MM.1S (cell line): ENCODE measurements at regions not wholly inside any gene's neighbourhood (a gene's known extent, or its start where the extent isn't known, plus 50 kb on each side); places are given as distances from the start of the nearest gene placed in this dataset.

ENCODE experiments used
- DNase-seq: peaks from one replicate; pipeline ENCODE4 v3.0.0-alpha.2; 2015
- H2AFZ ChIP-seq: fragments of 300-600 bp; sonication (generic); 2 replicates; pipeline ENCODE4 v1.6.0; 2016; ENCODE audit warnings: antibody characterized with exemption, low read length
- H3F3A ChIP-seq: fragments of 300-600 bp; sonication (generic); 2 replicates; pipeline ENCODE4 v1.6.1; 2016; ENCODE audit warnings: mild to moderate bottlenecking, antibody characterized with exemption, low read length, moderate library complexity, mixed read lengths; ENCODE audit not compliant: insufficient read depth
- H3K27ac ChIP-seq: fragments of 300-600 bp; sonication (generic); 2 replicates; pipeline ENCODE4 v1.5.1; 2016; ENCODE audit warnings: mild to moderate bottlenecking, low read length
- H3K27me3 ChIP-seq: fragments of 300-600 bp; sonication (generic); replicated peaks from 2 replicates; pipeline ENCODE4 v1.6.0; 2016; ENCODE audit warnings: low read length; ENCODE audit not compliant: insufficient read depth
- H3K36me3 ChIP-seq: fragments of 300-600 bp; sonication (generic); replicated peaks from 2 replicates; pipeline ENCODE4 v1.6.1; 2016; ENCODE audit warnings: mild to moderate bottlenecking, low read length, mixed read lengths; ENCODE audit not compliant: insufficient read depth
- H3K4me1 ChIP-seq: fragments of 300-600 bp; sonication (generic); 2 replicates; pipeline ENCODE4 v1.6.1; 2016; ENCODE audit warnings: low read length, mixed read lengths
- H3K4me2 ChIP-seq: fragments of 300-600 bp; sonication (generic); 2 replicates; pipeline ENCODE4 v1.6.0; 2016; ENCODE audit warnings: low read depth, low read length
- H3K4me3 ChIP-seq: fragments of 300-600 bp; sonication (generic); 2 replicates; pipeline ENCODE4 v1.5.1; 2016; ENCODE audit warnings: low read length, mixed read lengths
- H3K79me2 ChIP-seq: fragments of 300-600 bp; sonication (generic); 2 replicates; pipeline ENCODE4 v1.6.1; 2016; ENCODE audit warnings: mixed run types, low read length, mixed read lengths
- H3K9ac ChIP-seq: fragments of 300-600 bp; sonication (generic); 2 replicates; pipeline ENCODE4 v1.6.1; 2016; ENCODE audit warnings: low read length, mixed read lengths
- H3K9me2 ChIP-seq: fragments of 300-600 bp; sonication (generic); replicated peaks from 2 replicates; pipeline ENCODE4 v1.6.1; 2016; ENCODE audit warnings: mild to moderate bottlenecking, low read length, mixed read lengths; ENCODE audit not compliant: insufficient read depth
- H3K9me3 ChIP-seq: fragments of 300-600 bp; sonication (generic); replicated peaks from 2 replicates; pipeline ENCODE4 v1.6.1; 2016; ENCODE audit warnings: mild to moderate bottlenecking, low read length, mixed read lengths; ENCODE audit not compliant: insufficient read depth
- H4K20me1 ChIP-seq: fragments of 300-600 bp; sonication (generic); 2 replicates; pipeline ENCODE4 v1.6.1; 2016; ENCODE audit warnings: mild to moderate bottlenecking, low read length, moderate library complexity, mixed read lengths; ENCODE audit not compliant: insufficient read depth
- EZH2 ChIP-seq: fragments of 300-600 bp; sonication (generic); optimal IDR thresholded peaks from 2 replicates; pipeline ENCODE3; 2017; ENCODE audit warnings: low read depth, mild to moderate bottlenecking, antibody characterized with exemption, low read length, mixed read lengths
- EZH2phosphoT487 ChIP-seq: fragments of 300-600 bp; sonication (generic); IDR thresholded peaks from 2 replicates; pipeline ENCODE4 v1.6.1; 2018; ENCODE audit warnings: antibody characterized with exemption, low read length
- TF ChIP-seq, protein P1 (sequence below): fragments of 300-600 bp; sonication (generic); IDR thresholded peaks from 2 replicates; pipeline ENCODE4 v1.5.1; 2016; ENCODE audit warnings: antibody characterized with exemption, low read length, mixed read lengths

DNA sequence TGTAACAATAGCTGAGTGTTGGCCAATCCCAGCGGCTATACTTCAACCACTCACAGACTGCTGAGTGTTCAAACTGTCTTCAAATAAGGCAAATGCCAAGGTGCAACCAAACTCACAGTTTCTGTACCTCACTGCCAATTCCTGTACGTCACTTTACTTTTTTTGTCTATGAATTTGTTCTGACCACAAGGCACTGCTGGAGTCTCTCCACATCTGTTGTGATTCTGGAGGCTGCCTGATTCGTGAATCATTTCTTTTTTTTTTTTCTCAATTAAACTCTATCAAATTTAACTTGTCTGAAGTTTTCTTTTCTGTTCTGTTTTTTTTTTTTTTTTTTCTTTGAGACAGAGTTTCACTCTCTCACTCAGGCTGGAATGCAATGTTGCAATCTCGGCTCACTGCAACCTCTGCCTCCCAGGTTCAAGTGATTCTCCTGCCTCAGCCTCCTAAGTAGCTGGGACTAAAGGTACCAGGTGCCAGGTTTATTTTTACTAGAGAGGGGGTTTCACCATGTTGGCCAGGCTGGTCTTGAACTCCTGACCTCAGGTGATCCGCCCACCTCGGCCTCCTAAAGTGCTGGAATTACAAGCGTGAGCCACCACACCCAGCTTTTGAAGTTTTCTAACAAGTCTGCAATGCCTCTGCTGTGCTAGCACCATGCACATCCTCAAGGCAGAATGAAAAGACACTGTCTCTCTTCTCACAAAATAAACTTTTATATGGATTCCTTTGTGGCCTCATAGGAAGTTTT, 401.7 kb downstream of the IRS2 start:
- Histone ChIP-seq H3K27ac (no peak overlapping the region), H3K9me2 (no peaks in the 10 kb centered on the region), H3K27me3 (no peaks in the 10 kb centered on the region), H2AFZ (no peak overlapping the region), H3K4me3 (no peak overlapping the region), H3K9me3 (no peaks in the 10 kb centered on the region), H3K79me2 (no peaks in the 10 kb centered on the region), H3F3A (no peaks in the 10 kb centered on the region), H3K4me2 (no peak overlapping the region), H4K20me1 (no peaks in the 10 kb centered on the region), H3K9ac (no peak overlapping the region), H3K36me3 (no peaks in the 10 kb centered on the region), H3K4me1 (no peaks in the 10 kb centered on the region)
- no peak for TF ChIP-seq EZH2
- TF ChIP-seq, protein P1, sequence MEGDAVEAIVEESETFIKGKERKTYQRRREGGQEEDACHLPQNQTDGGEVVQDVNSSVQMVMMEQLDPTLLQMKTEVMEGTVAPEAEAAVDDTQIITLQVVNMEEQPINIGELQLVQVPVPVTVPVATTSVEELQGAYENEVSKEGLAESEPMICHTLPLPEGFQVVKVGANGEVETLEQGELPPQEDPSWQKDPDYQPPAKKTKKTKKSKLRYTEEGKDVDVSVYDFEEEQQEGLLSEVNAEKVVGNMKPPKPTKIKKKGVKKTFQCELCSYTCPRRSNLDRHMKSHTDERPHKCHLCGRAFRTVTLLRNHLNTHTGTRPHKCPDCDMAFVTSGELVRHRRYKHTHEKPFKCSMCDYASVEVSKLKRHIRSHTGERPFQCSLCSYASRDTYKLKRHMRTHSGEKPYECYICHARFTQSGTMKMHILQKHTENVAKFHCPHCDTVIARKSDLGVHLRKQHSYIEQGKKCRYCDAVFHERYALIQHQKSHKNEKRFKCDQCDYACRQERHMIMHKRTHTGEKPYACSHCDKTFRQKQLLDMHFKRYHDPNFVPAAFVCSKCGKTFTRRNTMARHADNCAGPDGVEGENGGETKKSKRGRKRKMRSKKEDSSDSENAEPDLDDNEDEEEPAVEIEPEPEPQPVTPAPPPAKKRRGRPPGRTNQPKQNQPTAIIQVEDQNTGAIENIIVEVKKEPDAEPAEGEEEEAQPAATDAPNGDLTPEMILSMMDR, result no peak
- no peak for TF ChIP-seq EZH2phosphoT487
- DNase-seq, result no peak

DNA sequence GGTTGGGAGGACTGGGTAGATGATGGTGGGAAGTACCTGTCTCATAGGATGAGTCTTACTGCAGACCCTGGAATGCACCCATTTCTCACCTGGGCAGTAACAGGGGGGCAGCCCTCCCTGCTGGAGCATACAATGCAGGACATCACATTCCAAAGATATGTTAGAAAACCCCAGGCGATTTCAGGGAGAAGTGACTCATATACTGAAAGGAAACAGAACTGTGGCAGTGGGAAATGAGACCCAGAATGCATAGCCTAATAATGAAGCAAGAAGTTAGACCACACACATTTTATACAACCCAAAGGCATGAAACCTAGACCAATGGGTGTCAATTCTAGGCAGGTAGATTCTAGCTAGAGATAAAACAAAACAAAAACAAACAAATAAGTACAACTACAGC, 402.7 kb downstream of the IRS2 start:
- Histone ChIP-seq H3K27ac (no peak overlapping the region), H3K27me3 (no peaks in the 10 kb centered on the region), H3K36me3 (no peaks in the 10 kb centered on the region), H3K9me2 (no peaks in the 10 kb centered on the region), H3K9me3 (no peaks in the 10 kb centered on the region), H3K4me1 (no peaks in the 10 kb centered on the region), H2AFZ (no peak overlapping the region), H3F3A (no peaks in the 10 kb centered on the region), H3K79me2 (no peaks in the 10 kb centered on the region), H3K4me3 (no peak overlapping the region), H3K9ac (no peak overlapping the region), H3K4me2 (no peak overlapping the region), H4K20me1 (no peaks in the 10 kb centered on the region)
- no peak for TF ChIP-seq EZH2phosphoT487
- TF ChIP-seq EZH2, result no peak
- TF ChIP-seq, protein P1, result no peak
- no peak for DNase-seq

DNA sequence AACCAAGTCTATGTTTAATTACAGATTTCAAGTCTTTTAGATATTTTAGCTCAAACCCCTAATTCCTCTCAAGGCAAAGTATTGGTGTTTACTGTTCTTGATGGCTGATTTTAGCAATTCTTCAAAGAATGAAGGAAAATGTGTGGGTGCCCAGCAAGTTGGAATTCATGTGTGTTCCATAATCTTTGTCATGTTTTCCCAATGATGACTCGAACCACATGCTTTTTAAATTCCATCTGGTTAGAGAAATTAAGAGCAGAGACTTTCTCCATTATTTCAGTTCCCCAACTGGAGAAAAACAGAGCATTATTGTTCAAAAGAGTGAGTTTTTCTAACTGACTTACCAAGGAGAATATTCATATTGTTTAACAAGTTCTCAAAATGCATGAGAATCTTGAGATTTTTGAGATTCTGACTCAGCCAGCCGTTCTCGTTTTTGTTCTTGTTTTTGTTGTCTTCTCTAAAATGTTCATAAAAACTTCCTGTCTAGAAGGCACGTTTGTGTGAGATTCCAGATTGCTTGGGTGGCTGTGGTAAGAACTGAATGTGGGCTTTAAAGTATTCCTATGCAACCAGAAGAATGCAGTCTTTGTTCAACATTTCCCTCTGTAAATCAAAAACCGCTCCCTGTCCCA, 404.7 kb downstream of the IRS2 start:
- no peak overlapping the region for H3K9ac ChIP-seq
- no peaks in the 10 kb centered on the region for H3K36me3 ChIP-seq
- no peak overlapping the region for H2AFZ ChIP-seq
- no peaks in the 10 kb centered on the region for H3K9me3 ChIP-seq
- no peaks in the 10 kb centered on the region for H3K4me1 ChIP-seq
- H3K79me2 ChIP-seq, result no peaks in the 10 kb centered on the region
- no peaks in the 10 kb centered on the region for H3K9me2 ChIP-seq
- H3K27ac ChIP-seq, result no peak overlapping the region
- TF ChIP-seq EZH2 (no peak), EZH2phosphoT487 (no peak)
- TF ChIP-seq, protein P1, result no peak
- no peak overlapping the region for H3K4me3 ChIP-seq
- no peak for DNase-seq
- no peaks in the 10 kb centered on the region for H3F3A ChIP-seq
- H3K27me3 ChIP-seq, result no peaks in the 10 kb centered on the region
- H3K4me2 ChIP-seq, result no peak overlapping the region
- H4K20me1 ChIP-seq, result no peaks in the 10 kb centered on the region
